ENCODE measurements at regions not wholly inside any gene's neighbourhood (a gene's known extent, or its start where the extent isn't known, plus 50 kb on each side); places are given as distances from the start of the nearest gene placed in this dataset.
"Not testable (repeated sequence)": the region's sequence is repeated elsewhere in the genome, so short reads cannot be mapped to it uniquely, and the experiment has no call there.

DNA sequence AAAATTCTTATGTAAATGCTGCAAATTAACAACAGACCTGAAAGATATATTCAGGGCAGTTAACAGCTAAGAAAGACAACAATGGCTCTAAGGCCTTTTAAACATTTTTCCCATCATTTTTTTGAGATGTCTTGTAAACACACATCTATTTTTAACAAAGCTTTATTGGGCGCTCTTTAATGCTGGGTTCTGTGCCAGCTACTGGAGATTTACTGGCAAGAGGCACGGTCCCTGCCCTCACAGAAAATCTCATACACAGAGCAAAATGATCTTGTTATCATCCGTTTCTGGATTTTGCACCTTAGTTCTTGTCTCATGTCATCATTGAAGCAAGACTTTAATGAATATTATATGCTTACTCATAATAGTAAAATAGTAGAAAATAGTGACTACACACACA lies 1022.3 kb upstream of the WWC1 start:
- no peak for DNase-seq (ENCODE audit: low read depth in 4 of 4, low spot score in 3 of 4)

DNA sequence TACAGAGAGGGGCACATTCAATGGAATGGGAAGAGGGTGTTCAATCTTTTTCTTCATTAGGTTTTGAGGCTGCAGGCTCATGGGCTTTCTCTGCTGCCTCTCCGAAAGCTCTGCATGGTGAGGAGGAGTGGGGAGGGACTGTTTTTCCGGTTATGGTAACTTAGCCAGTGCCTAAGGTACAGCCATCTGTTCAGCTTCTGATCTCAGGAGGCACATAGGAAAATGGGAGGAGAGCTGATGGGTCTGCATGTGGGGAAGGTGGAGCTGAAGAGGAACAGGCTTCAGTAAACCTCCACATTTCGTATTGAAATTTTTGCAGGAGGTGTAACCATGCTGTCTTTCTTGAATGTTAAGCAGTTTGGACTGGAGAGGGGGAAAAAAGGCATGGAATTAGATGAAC lies 1020.4 kb upstream of the WWC1 start:
- no peak for DNase-seq (ENCODE audit: low read depth in 4 of 4, low spot score in 3 of 4)

DNA sequence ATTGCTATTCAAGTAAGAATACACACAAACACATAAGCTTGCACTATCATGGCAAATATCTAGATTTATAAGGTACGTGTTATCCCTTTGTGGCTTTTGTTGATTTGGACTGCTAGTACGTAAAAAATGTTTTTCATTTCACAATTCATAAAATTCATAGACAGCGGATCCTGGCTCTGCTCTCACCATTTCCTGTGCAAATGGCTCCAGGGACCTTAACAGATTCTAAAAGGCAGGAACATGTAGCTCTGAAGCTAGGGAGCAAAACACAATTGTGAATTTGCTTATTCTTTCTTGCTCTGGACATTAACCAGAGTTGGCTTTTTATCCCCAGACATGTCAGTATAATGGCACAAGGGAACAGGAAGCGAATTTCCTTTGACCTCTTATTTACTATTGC lies 1019.9 kb upstream of the WWC1 start:
- DNase-seq (ENCODE audit: low read depth in 4 of 4, low spot score in 3 of 4) = no peak

DNA sequence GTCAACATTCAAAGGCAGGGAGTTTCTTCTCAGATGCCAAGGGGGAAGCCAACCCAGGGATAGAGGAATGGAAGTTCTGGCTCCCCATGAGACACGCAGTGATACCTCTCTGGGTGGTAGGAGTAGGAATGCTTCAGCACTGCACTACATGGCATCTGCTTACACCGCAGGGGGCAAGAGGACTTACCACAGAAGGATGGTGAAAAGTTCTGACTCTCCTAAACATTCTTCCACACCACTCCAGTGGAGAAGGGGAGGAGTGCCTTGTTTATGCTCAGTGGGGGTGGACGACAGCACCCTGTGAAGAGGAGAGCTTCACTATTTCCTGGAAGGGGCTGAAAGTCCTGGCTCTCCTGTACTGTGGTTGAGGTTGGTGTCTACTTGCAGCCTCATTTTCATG lies 1011.3 kb upstream of the WWC1 start:
- no peak for DNase-seq (ENCODE audit: low read depth in 4 of 4, low spot score in 3 of 4)

DNA sequence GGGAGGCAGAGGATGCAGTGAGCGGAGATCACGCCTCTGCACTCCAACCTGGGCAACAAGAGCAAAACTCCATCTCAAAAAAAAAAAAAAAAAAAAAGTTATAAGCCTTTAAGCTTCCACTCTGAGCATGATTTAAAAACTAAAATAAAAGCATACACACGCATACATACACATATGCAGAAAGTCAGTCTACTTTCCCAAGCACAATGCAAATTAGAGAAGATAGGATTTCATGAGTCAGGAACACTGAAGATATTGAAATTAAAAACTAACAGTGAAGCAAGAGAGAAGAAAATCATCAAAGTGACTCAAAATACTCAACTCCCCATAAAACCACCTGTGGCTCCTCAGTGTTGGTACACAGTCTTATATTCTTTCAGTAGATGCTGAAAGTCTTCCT lies 1009.5 kb upstream of the WWC1 start:
- no peak for DNase-seq (ENCODE audit: low read depth in 4 of 4, low spot score in 3 of 4)

DNA sequence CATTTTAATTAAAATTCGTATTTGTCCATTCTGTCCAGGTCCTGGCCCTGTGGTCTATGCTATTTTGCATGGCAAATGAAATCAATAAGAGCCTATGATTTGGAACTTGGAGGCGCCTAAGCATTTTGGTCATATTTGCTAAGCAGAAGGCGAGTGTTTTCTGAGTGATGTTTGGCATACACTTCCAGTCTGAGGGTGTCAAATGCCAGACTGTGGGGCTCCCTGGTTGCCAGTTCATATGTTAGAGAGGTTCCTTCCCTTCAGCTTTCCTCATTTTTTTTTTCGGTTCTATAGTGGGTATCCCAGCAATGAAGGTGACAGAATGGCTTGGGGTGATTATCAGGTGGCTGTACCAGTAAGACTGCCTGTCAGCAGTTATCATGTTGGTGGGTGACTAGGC lies 1007.8 kb upstream of the WWC1 start:
- no peak for DNase-seq (ENCODE audit: low read depth in 4 of 4, low spot score in 3 of 4)

DNA sequence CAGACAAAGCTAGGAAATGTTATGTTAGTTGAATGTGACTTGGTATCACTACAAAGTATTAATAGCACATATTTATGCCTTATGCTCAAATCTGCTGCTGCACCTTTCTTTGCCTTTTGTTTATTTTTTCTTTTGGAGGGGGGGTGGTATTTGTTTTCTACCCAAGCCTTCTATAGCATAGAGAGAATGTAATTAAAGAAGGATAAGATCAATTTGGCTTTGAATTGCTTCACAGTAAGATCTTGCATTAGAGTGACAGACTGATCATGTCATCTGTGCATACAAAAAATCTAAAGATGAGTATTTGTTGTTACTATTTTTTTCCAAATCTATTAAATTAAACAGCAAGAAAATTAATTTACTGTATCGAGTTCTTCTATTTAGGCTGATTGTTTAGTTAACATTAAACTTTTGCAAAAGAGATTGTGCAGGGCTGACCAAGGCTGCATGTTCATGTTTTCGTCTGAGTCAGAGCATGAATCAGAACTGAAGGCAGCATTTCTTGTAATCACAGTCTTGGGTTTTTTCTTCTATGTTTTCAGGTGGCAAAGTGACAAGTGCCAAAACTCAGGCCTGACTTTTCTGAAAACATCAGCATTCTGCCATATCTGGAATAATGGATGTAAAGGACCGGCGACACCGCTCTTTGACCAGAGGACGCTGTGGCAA lies 1007.1 kb upstream of the WWC1 start:
- no peak for DNase-seq (ENCODE audit: low read depth in 4 of 4, low spot score in 3 of 4)

DNA sequence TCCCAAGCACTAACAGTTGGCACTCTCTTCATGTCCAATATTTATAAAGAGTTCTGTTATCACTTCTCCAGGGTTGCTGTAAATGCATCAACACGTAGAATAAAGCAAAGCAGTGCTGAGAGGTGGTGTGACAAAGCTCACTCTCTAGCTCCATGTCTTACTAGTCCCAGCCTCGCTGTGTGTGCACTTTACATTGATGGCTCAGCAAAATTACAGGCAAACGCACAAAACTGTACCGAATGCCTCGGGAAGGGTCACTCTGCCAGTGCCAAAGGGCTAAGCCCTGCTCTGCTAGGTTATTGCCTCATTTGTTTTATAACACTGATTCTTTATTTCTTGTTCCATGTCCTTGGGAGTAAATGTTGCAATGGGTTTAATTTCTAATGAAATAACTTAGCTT lies 1005.9 kb upstream of the WWC1 start:
- DNase-seq (ENCODE audit: low read depth in 4 of 4, low spot score in 3 of 4) = no peak

DNA sequence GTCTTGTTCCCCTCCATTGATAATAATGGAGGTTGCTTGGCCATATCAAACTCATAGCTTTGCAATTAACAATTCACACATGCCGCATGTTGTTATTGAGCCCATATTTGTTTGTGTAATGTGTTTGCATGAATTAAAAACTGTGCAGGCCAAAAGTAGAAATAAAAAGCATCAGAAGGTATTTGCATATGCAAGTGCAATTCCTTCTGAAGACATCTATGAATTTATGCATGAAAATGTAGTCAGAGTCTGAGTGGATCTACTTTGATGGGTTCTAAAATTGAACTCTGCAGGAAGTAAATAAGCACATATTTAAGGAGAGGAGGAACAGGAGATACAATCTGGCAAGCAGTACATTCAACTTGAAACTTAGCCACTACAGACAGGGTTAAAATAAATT lies 1004.6 kb upstream of the WWC1 start:
- no peak for DNase-seq (ENCODE audit: low read depth in 4 of 4, low spot score in 3 of 4)

DNA sequence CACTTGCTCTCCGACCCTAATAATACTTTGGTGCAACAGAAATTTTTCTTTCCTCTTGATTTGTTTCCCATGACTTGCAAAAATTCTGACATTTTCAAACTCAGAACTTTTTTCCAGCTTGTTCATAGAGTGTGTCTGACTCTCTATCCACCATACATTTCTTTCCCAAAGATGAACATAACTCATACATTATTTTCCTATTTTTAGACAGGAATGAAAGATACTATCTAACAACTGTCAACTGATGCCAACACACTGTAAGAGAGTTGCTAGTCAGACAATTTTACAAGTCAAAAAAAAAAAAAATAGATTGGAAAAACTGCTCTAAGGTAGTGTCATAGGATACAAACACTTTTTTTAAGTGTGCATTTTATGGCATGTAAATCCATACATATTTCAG lies 1001.0 kb upstream of the WWC1 start:
- no peak for DNase-seq (ENCODE audit: low read depth in 4 of 4, low spot score in 3 of 4)

DNA sequence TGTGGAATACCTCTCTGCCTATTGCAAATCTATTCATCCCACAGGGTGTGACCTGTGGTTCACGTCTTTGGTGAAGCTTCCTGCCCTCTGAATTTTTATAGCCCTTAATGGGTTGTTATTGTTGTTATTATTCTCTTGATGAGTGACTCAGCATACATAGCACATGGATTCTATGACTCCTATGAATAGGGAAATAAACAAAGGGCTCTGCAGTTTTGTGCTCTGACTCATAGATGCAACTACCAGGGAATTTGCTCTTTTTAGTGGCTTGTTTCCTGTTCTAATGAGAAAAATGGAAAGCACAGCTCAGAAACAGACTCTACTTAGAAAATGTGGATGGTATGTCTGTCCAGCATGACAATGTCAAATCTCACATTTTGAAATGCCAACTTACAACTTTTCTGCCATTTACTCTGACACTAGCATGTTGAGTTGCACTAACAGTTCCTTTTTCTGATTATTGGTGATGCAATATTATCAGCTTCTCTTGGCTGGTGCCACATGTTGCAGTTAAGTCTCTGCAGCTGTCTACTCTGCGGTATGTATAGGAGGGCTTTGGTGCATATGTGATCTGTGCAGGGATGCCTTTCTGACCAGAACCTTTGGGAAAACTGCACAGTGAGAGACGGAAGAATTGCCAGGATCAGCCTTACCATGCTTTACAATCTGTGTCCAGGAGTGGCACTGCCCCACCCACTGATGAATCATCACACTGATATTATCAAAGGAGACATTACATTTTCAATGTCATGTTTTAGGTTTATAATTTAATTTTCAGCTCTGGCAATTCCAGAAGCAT lies 996.4 kb upstream of the WWC1 start:
- DNase-seq (ENCODE audit: low read depth in 4 of 4, low spot score in 3 of 4) = no peak

DNA sequence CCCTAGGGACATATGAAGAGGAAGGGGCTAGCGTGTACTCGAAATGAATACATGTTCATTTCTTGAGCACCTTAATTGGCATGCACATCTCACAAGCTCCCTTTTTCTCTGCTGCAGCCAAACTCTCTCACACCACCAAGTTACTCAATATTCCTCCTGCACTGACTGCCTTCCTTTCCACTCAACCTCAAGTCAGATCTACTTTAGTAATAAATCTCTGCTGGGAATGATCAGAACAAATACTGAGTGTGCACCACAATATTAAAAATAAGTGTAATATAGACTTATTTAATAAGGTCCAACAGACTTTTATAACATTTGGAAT lies 995.8 kb upstream of the WWC1 start:
- DNase-seq (ENCODE audit: low read depth in 4 of 4, low spot score in 3 of 4) = no peak

DNA sequence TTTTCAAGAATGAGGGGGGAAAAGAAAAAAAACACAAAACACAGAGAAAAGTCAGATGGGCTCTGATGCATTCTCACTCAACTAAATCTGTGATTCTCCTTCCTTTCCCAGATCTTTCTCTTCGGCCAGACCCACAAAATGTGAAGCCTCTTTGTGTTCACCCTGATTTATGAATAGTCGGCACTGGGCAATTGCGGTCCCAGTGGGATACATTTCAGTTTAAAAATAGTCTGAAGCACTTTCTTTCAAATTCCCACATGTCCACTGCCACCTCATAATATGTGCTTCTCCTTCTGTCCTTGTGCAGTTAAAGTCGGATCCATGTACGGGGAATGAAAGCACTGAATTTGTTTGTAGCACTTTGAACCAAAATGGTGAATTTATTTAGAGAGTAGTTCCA lies 995.4 kb upstream of the WWC1 start:
- DNase-seq (ENCODE audit: low read depth in 4 of 4, low spot score in 3 of 4) = no peak

DNA sequence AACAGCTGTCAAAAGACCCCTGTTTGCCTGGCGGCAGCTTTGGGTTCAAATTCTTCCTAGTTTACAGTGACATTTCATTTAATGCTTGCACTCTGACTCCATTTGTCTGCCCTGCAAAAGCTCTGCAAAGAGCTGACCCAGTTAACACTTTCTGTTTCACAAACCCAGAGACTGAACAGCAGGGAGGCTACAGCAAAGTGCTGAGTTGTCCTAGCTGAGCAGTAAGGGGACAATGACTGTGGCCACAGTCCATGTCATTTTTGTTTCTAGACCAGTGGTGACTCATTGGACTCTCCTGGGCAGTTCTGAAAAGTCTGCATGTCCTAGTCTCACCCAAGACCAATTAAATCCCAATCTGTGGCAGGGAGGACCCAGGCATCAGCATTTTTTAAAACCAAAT lies 994.8 kb upstream of the WWC1 start:
- no peak for DNase-seq (ENCODE audit: low read depth in 4 of 4, low spot score in 3 of 4)

DNA sequence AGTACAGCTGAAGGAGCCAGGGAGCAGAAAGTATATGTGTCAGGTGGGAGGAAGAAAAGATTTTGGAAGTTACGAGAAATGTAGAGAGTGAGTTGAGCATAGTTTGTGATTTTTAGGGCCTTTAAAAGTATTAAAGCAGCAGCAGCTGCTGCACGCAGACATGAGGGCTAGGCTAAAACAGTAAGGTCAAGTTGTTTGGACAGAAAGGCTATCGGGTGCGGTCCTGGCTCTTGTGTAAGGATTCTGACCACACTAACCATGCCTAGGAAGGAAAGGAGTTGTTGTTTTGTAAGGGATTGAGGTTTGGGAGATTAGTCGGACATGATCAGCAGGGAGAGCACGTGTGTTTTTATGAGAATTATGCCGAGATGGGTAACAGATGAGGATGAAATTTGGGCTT lies 991.6 kb upstream of the WWC1 start:
- not testable (repeated sequence) for DNase-seq (ENCODE audit: low read depth in 4 of 4, low spot score in 3 of 4)

DNA sequence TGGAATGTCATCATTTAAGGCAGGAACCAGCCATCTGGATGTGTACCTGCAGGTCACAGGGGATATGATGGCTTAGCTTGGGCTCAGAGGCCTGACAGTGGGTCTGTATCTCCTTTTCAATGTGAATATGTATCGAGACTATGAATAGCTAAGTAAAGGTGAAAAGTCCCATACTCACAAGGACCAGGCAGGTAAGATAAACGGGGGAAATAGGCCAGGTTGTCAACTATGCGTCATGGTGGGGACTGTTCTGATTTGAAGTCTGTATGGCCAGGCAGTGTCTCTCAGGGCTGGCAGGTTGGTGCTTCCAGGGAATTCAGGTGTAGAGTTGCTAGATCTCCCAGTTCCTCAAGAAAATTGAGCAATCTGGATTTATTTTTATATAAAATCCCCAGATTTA lies 987.9 kb upstream of the WWC1 start:
- no peak for DNase-seq (ENCODE audit: low read depth in 4 of 4, low spot score in 3 of 4)

DNA sequence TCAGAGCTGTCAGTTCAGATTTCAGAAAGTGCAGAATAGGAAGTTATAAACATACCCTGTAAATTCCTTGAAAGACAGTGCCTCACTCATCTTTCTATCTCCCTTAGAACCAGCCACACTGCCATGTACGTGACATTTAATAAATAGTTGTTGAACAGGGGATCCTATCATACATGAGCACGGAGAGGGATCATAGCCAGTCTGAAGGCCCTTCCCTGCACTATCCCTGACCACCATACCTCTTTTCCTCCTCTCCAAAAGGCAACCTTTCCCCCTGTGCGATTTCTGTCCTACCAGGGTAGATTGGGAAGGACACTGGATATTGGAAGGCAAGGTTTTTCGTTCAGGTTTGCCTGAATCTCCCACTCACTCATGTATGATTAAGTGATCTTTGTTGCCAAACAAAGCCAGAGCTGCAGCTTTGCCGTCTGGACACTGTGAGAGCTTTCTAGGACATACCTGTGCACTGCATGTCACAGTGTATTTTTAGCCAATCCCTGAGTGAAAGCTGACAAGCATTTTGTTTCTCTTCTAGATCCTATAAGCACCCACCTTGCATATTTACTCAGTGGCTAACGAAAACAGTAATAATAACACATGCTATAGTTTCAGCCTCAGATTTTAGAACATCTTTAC lies 986.5 kb upstream of the WWC1 start:
- DNase-seq (ENCODE audit: low read depth in 4 of 4, low spot score in 3 of 4) = no peak

DNA sequence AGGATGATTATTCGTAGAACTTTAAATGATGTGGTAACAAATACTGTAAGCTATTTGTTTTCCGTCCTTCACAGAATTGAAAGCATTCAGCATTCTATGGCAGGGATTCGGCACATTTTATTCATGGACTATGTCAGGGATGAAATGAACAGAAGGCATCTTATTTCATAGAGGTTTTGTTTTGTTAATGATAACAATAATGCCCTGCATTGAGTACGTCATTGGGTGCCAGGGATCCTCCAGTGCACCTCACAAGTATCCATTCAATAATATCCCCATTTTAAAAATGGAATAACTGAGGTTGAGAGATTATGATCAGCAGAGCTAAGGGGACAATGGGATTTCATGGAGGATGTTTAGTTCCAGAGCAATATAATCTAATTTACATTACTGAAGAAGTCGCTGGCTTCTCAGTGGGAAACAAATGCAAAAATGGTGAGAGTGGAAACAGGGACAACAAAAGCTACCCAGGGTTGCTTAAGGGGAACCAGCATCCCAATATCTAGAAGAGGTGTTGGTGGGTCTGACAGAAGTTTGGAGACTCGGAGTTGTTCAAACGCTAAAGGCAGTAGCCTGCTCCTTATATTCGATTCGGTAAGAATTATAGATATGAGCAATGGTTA lies 985.7 kb upstream of the WWC1 start:
- DNase-seq (ENCODE audit: low read depth in 4 of 4, low spot score in 3 of 4) = no peak

DNA sequence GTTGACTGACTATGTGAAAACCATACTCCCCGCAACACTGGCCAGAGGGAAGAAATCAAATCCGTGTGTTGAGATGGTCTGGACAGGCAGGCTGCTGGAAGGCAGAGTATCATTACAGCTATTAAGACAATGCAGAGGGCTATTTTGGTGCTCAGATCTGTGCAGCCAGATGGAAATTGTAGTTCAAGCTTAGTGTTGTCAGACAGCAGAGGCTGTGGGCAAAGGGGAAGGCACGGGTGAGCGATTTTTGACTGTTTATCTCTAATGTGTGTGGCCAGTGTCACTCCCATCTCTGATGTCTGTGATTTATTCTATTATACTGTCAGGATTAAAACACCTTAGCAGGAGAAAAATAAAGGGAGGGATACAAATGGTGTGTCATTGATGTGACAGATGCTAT lies 984.4 kb upstream of the WWC1 start:
- DNase-seq (ENCODE audit: low read depth in 4 of 4, low spot score in 3 of 4) = no peak

DNA sequence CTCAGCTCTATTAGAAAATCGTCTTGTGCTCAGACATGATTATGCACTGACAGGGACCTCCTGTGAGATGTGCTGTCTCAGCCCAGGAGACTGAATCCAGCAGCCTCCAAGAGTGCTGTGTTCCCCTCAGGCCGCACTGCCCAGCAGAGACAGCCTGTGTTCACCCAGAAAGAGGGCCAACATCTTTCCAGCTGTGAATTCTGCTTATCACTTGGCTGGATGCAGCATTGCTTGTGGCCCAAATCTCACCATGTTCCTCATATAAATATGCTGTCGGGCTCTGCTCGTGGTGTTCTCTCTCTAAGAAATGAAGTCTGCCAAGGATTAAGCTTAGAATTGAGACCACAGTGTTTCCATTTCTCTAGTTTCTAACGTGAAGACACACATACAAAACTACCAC lies 983.0 kb upstream of the WWC1 start:
- DNase-seq (ENCODE audit: low read depth in 4 of 4, low spot score in 3 of 4) = no peak

DNA sequence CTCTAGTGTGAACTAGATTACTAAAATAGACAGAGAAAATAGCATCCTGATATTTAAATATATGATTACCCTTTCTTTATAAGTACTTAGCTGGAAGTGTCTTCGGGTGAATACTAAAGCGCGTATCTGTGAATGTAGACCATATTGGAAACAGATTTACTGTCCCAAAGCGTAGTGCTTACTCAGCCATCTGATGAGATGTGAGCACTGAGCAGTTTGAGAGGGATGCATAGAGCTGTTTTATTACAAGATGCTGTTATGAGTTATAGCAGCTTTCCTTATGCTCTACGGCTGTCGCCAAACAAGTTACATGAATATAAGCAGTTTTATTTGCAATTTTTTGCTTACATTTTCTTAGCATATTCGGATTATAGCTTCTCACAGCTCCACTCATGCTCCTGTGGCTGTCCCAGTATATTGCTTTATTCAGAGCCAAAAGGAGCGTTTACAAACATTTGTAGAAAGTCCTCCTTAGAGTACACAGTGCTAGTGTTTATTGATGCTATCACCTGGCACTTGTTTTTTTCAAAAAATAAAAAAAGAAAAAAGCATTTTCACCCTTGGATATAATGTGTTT lies 981.4 kb upstream of the WWC1 start:
- no peak for DNase-seq (ENCODE audit: low read depth in 4 of 4, low spot score in 3 of 4)
